WTC11 (cell line): ENCODE measurements at regions not wholly inside any gene's neighbourhood (a gene's known extent, or its start where the extent isn't known, plus 50 kb on each side); places are given as distances from the start of the nearest gene placed in this dataset.

Experiments used
- ATAC-seq: fragments of 200-7000 bp; cut with Tn5 transposase; 2 replicates; pipeline ENCODE4 v1.10.0; 2021; ENCODE audit warnings: mild to moderate bottlenecking, moderate library complexity
- CTCF ChIA-PET: fragments of 300-600 bp; sonication (Branson Sonifier 250); formaldehyde crosslinking; loops from one replicate; lab custom pipeline; 2021; ENCODE audit warnings: antibody characterized with exemption; lab: Charles Lee
- POLR2A ChIA-PET: fragments of 350-600 bp; sonication (Branson Sonifier 250); formaldehyde crosslinking; loops from one replicate; lab custom pipeline; 2021; ENCODE audit warnings: antibody characterized with exemption; lab: Charles Lee
- DNase-seq: peaks from one replicate; pipeline ENCODE4 v3.0.0; 2021; ENCODE audit warnings: low spot score
- H3K27ac Mint-ChIP-seq: 2 replicates; pipeline ENCODE4 v1.8.0; 2021; ENCODE audit warnings: mixed read lengths
- H3K27me3 Mint-ChIP-seq: 2 replicates; pipeline ENCODE4 v1.8.0; 2021; ENCODE audit warnings: low read depth, mild to moderate bottlenecking, moderate library complexity, mixed read lengths
- H3K36me3 Mint-ChIP-seq: 2 replicates; pipeline ENCODE4 v1.8.0; 2021; ENCODE audit warnings: mixed read lengths
- H3K4me1 Mint-ChIP-seq: 2 replicates; pipeline ENCODE4 v1.8.0; 2022; ENCODE audit warnings: mixed read lengths
- H3K4me3 Mint-ChIP-seq: 2 replicates; pipeline ENCODE4 v1.8.0; 2021; ENCODE audit warnings: mild to moderate bottlenecking, moderate library complexity, mixed read lengths
- H3K9me3 Mint-ChIP-seq: 2 replicates; pipeline ENCODE4 v1.8.0; 2021; ENCODE audit warnings: mixed read lengths
- ATF1 ChIP-seq: sonication (generic); formaldehyde crosslinking; IDR thresholded peaks from 2 replicates; pipeline ENCODE4 v1.8.1; 2023; ENCODE audit warnings: mild to moderate bottlenecking, moderate library complexity, missing genetic modification reagents
- ATF2 ChIP-seq: sonication (generic); formaldehyde crosslinking; IDR thresholded peaks from 2 replicates; pipeline ENCODE4 v1.8.1; 2022; ENCODE audit warnings: low read depth, missing genetic modification reagents, borderline replicate concordance
- CTCF ChIP-seq: fragments of 200-600 bp; IDR thresholded peaks from 2 replicates; pipeline ENCODE4 v1.8.0; 2022; ENCODE audit warnings: antibody characterized with exemption
- ESRRA ChIP-seq: sonication (generic); formaldehyde crosslinking; IDR thresholded peaks from 2 replicates; pipeline ENCODE4 v1.8.1; 2022; ENCODE audit warnings: mild to moderate bottlenecking, missing genetic modification reagents, borderline replicate concordance
- GTF2I ChIP-seq: fragments of 250-450 bp; sonication (Bioruptor Pico); conservative IDR thresholded peaks from 2 replicates; pipeline ENCODE4 v1.4.0; 2021; ENCODE audit warnings: mild to moderate bottlenecking
- JAZF1 ChIP-seq: fragments of 250-450 bp; sonication (Bioruptor Pico); IDR thresholded peaks from 2 replicates; pipeline ENCODE4 v1.9.0; 2021; ENCODE audit warnings: moderate library complexity, mild to moderate bottlenecking, inconsistent platforms
- KAT7 ChIP-seq: sonication (generic); formaldehyde crosslinking; IDR thresholded peaks from 2 replicates; pipeline ENCODE4 v1.8.1; 2023; ENCODE audit warnings: missing genetic modification reagents, mild to moderate bottlenecking, borderline replicate concordance
- MXD4 ChIP-seq: fragments of 250-450 bp; sonication (Bioruptor Pico); IDR thresholded peaks from 2 replicates; pipeline ENCODE4 v1.8.0; 2021; ENCODE audit warnings: mild to moderate bottlenecking, moderate library complexity, borderline replicate concordance
- NFATC4 ChIP-seq: fragments of 250-450 bp; sonication (Bioruptor Pico); IDR thresholded peaks from 2 replicates; pipeline ENCODE4 v1.9.0; 2021; ENCODE audit warnings: mild to moderate bottlenecking
- NFE2L1 ChIP-seq: sonication (generic); formaldehyde crosslinking; IDR thresholded peaks from 2 replicates; pipeline ENCODE4 v1.8.1; 2023; ENCODE audit warnings: missing genetic modification reagents
- NFYB ChIP-seq: sonication (generic); formaldehyde crosslinking; conservative IDR thresholded peaks from 2 replicates; pipeline ENCODE4 v1.8.0; 2022; ENCODE audit warnings: low read depth, missing genetic modification reagents
- NR1H2 ChIP-seq: sonication (generic); formaldehyde crosslinking; IDR thresholded peaks from 2 replicates; pipeline ENCODE4 v1.9.0; 2021; ENCODE audit warnings: mild to moderate bottlenecking, moderate library complexity, missing genetic modification reagents
- NR3C1 ChIP-seq: sonication (generic); formaldehyde crosslinking; conservative IDR thresholded peaks from 2 replicates; pipeline ENCODE4 v1.8.1; 2023; ENCODE audit warnings: low read depth, mild to moderate bottlenecking, missing genetic modification reagents
- SMAD3 ChIP-seq: sonication (generic); formaldehyde crosslinking; IDR thresholded peaks from 2 replicates; pipeline ENCODE4 v1.8.0; 2022; ENCODE audit warnings: missing genetic modification reagents, mild to moderate bottlenecking, borderline replicate concordance
- SMAD4 ChIP-seq: sonication (generic); formaldehyde crosslinking; IDR thresholded peaks from 2 replicates; pipeline ENCODE4 v1.8.0; 2022; ENCODE audit warnings: mild to moderate bottlenecking, missing genetic modification reagents
- SOX15 ChIP-seq: fragments of 250-450 bp; sonication (Bioruptor Pico); IDR thresholded peaks from 2 replicates; pipeline ENCODE4 v1.9.0; 2021; ENCODE audit warnings: mild to moderate bottlenecking
- TEAD1 ChIP-seq: sonication (generic); formaldehyde crosslinking; IDR thresholded peaks from 2 replicates; pipeline ENCODE4 v1.8.0; 2022; ENCODE audit warnings: mild to moderate bottlenecking, missing genetic modification reagents
- TP53 ChIP-seq: sonication (generic); formaldehyde crosslinking; IDR thresholded peaks from 2 replicates; pipeline ENCODE4 v1.8.1; 2023; ENCODE audit warnings: mild to moderate bottlenecking, missing genetic modification reagents
- USF1 ChIP-seq: sonication (generic); formaldehyde crosslinking; IDR thresholded peaks from 2 replicates; pipeline ENCODE4 v1.8.0; 2022; ENCODE audit warnings: mild to moderate bottlenecking, missing genetic modification reagents
- ZBTB21 ChIP-seq: sonication (generic); formaldehyde crosslinking; IDR thresholded peaks from 2 replicates; pipeline ENCODE4 v1.8.1; 2023; ENCODE audit warnings: mild to moderate bottlenecking, missing genetic modification reagents, borderline replicate concordance
- ZNF232 ChIP-seq: sonication (generic); formaldehyde crosslinking; IDR thresholded peaks from 2 replicates; pipeline ENCODE4 v1.8.0; 2022; ENCODE audit warnings: mild to moderate bottlenecking, missing genetic modification reagents
- ZNF416 ChIP-seq: fragments of 250-450 bp; sonication (Bioruptor Pico); IDR thresholded peaks from 2 replicates; pipeline ENCODE4 v1.9.0; 2021; ENCODE audit warnings: mild to moderate bottlenecking, inconsistent platforms
- ZNF423 ChIP-seq: fragments of 250-450 bp; sonication (Bioruptor Pico); IDR thresholded peaks from 2 replicates; pipeline ENCODE4 v2.1.2; 2022; ENCODE audit warnings: mild to moderate bottlenecking, moderate library complexity
- TF ChIP-seq, protein P1 (sequence below): sonication (generic); formaldehyde crosslinking; IDR thresholded peaks from 2 replicates; pipeline ENCODE4 v1.8.1; 2022; ENCODE audit warnings: missing genetic modification reagents, borderline replicate concordance
- TF ChIP-seq, protein P2 (sequence below): sonication (generic); formaldehyde crosslinking; conservative IDR thresholded peaks from 2 replicates; pipeline ENCODE4 v1.8.1; 2023; ENCODE audit warnings: mild to moderate bottlenecking, low read depth, missing genetic modification reagents, moderate library complexity
- TF ChIP-seq, protein P3 (sequence below): fragments of 250-450 bp; sonication (Bioruptor Pico); IDR thresholded peaks from 2 replicates; pipeline ENCODE4 v1.9.0; 2021; ENCODE audit warnings: mild to moderate bottlenecking

DNA sequence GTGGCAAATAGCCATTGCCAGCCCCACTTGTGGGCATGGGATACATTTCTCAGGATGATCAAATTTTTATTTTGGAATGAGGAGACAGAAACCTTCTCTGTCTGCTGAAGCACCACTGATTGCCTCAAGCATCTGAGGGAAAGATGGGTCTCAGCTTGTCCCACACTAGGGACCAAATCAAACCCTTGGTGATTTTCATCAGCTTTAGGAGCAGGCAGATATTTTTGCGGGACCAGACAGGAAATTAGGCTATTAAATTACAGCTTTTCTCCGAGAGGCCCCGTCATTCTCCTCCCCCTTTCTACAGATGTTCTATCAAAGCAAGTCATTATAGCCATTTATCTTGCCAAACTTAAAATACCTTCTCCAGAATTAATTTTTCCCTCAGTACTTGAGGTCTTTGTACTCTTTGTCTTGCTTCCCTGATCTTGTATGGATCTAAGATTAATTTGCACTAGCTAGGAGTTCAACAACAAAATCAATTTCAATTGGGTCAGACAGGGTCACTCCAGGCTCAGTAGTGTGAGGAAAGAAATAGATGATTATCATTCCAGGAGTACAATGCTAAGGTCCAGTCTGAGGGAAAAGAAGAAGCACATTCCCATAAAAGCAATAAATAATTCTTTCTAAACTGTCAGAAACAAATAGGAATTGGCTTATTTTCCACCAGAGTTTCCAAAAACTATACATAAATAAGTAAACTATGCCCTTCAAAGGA, 818.1 kb upstream of the SOX11 start:
- Mint-ChIP-seq H3K27me3 (peaks cover 6% of the 10 kb centered on the region), H3K4me1 (no peaks in the 10 kb centered on the region), H3K36me3 (peaks cover 70% of the 10 kb centered on the region), H3K9me3 (peaks cover 78% of the 10 kb centered on the region), H3K4me3 (no peak overlapping the region), H3K27ac (no peak overlapping the region)
- DNase-seq (no peak), ATAC-seq (no peak)
- ChIA-PET CTCF (no interaction called here), POLR2A (no interaction called here)
- TF ChIP-seq USF1 (CRISPR knock-in tag) (no peak), NFYB (CRISPR knock-in tag) (no peak), TP53 (CRISPR knock-in tag) (no peak), ZNF232 (CRISPR knock-in tag) (no peak), SMAD4 (CRISPR knock-in tag) (no peak), KAT7 (CRISPR knock-in tag) (no peak), GTF2I (no peak), ZNF423 (CRISPR knock-in tag) (no peak), NR3C1 (CRISPR knock-in tag) (no peak)
- TF ChIP-seq, protein P1, sequence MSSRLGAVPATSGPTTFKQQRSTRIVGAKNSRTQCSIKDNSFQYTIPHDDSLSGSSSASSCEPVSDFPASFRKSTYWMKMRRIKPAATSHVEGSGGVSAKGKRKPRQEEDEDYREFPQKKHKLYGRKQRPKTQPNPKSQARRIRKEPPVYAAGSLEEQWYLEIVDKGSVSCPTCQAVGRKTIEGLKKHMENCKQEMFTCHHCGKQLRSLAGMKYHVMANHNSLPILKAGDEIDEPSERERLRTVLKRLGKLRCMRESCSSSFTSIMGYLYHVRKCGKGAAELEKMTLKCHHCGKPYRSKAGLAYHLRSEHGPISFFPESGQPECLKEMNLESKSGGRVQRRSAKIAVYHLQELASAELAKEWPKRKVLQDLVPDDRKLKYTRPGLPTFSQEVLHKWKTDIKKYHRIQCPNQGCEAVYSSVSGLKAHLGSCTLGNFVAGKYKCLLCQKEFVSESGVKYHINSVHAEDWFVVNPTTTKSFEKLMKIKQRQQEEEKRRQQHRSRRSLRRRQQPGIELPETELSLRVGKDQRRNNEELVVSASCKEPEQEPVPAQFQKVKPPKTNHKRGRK, result no peak

DNA sequence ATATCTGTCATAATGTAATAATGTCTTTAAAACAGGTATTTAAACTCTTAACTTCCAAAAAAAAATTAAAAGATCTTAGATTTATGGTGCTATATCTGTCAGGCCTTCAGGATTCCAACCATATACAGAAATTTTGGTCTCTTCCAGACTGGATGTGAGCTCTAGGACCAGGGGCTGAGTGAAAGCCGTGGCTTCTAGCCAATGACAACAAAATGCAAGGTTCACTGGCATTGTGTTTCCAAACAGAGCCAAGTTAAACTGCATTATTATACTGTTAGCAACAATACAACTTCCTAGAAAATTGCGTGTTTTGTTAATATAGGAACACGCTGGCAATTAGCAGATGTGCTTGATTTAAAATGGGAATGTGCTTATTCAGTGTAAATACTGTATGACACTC, 809.8 kb upstream of the SOX11 start:
- no peak overlapping the region for H3K4me3 Mint-ChIP-seq
- H3K36me3 Mint-ChIP-seq, result peaks cover 49% of the 10 kb centered on the region
- CTCF ChIA-PET, result no interaction called here
- TF ChIP-seq, protein P2, sequence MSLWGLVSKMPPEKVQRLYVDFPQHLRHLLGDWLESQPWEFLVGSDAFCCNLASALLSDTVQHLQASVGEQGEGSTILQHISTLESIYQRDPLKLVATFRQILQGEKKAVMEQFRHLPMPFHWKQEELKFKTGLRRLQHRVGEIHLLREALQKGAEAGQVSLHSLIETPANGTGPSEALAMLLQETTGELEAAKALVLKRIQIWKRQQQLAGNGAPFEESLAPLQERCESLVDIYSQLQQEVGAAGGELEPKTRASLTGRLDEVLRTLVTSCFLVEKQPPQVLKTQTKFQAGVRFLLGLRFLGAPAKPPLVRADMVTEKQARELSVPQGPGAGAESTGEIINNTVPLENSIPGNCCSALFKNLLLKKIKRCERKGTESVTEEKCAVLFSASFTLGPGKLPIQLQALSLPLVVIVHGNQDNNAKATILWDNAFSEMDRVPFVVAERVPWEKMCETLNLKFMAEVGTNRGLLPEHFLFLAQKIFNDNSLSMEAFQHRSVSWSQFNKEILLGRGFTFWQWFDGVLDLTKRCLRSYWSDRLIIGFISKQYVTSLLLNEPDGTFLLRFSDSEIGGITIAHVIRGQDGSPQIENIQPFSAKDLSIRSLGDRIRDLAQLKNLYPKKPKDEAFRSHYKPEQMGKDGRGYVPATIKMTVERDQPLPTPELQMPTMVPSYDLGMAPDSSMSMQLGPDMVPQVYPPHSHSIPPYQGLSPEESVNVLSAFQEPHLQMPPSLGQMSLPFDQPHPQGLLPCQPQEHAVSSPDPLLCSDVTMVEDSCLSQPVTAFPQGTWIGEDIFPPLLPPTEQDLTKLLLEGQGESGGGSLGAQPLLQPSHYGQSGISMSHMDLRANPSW (CRISPR knock-in tag), result no peak
- TF ChIP-seq NFE2L1 (no peak), ZNF416 (CRISPR knock-in tag) (no peak), MXD4 (CRISPR knock-in tag) (no peak), TEAD1 (no peak), SMAD4 (CRISPR knock-in tag) (no peak), ATF1 (CRISPR knock-in tag) (no peak), NR1H2 (CRISPR knock-in tag) (no peak), TP53 (CRISPR knock-in tag) (no peak), SMAD3 (CRISPR knock-in tag) (no peak), ESRRA (CRISPR knock-in tag) (no peak), ATF2 (CRISPR knock-in tag) (no peak), NFATC4 (CRISPR knock-in tag) (no peak), CTCF (no peak), SOX15 (CRISPR knock-in tag) (no peak), ZBTB21 (CRISPR knock-in tag) (no peak), JAZF1 (CRISPR knock-in tag) (no peak)
- TF ChIP-seq, protein P3, sequence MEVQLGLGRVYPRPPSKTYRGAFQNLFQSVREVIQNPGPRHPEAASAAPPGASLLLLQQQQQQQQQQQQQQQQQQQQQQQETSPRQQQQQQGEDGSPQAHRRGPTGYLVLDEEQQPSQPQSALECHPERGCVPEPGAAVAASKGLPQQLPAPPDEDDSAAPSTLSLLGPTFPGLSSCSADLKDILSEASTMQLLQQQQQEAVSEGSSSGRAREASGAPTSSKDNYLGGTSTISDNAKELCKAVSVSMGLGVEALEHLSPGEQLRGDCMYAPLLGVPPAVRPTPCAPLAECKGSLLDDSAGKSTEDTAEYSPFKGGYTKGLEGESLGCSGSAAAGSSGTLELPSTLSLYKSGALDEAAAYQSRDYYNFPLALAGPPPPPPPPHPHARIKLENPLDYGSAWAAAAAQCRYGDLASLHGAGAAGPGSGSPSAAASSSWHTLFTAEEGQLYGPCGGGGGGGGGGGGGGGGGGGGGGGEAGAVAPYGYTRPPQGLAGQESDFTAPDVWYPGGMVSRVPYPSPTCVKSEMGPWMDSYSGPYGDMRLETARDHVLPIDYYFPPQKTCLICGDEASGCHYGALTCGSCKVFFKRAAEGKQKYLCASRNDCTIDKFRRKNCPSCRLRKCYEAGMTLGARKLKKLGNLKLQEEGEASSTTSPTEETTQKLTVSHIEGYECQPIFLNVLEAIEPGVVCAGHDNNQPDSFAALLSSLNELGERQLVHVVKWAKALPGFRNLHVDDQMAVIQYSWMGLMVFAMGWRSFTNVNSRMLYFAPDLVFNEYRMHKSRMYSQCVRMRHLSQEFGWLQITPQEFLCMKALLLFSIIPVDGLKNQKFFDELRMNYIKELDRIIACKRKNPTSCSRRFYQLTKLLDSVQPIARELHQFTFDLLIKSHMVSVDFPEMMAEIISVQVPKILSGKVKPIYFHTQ (CRISPR knock-in tag), result no peak

More for the DNA sequence above, 809.8 kb upstream of the SOX11 start:
- Mint-ChIP-seq H3K9me3 (peaks cover 66% of the 10 kb centered on the region), H3K27ac (no peak overlapping the region), H3K4me1 (no peaks in the 10 kb centered on the region), H3K27me3 (peaks cover 5% of the 10 kb centered on the region; the same call in 1 of the 2 replicates)
- POLR2A ChIA-PET, result no interaction called here
- ATAC-seq (no peak), DNase-seq (no peak)
